ENCODE measurements at regions not wholly inside any gene's neighbourhood (a gene's known extent, or its start where the extent isn't known, plus 50 kb on each side); places are given as distances from the start of the nearest gene placed in this dataset.

DNA sequence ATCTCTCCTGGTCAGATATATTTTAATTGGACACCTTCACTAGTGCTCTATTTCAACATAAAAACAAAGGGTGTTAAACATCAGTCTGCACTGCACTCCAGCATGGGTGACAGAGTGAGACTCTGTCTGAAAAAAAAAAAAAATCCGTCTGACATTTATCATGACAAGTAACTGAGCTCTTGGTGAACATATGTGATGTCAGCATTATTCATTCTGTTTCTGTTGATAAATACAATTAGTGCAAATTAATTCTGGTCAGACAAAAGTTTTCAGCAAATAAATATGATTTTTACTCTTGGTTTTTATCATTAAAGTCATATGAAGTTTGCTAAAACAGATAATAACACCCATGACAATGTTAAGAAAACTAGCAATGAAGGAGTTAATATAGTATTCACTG is 692.8 kb upstream of the GRM3 start:
- TF ChIP-seq, protein P1, sequence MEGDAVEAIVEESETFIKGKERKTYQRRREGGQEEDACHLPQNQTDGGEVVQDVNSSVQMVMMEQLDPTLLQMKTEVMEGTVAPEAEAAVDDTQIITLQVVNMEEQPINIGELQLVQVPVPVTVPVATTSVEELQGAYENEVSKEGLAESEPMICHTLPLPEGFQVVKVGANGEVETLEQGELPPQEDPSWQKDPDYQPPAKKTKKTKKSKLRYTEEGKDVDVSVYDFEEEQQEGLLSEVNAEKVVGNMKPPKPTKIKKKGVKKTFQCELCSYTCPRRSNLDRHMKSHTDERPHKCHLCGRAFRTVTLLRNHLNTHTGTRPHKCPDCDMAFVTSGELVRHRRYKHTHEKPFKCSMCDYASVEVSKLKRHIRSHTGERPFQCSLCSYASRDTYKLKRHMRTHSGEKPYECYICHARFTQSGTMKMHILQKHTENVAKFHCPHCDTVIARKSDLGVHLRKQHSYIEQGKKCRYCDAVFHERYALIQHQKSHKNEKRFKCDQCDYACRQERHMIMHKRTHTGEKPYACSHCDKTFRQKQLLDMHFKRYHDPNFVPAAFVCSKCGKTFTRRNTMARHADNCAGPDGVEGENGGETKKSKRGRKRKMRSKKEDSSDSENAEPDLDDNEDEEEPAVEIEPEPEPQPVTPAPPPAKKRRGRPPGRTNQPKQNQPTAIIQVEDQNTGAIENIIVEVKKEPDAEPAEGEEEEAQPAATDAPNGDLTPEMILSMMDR (IDR thresholded peaks at IDR 0.05), result no peak
- TF ChIP-seq POLR2AphosphoS5 (IDR thresholded peaks at IDR 0.05) (no peak), POLR2A (IDR thresholded peaks at IDR 0.05) (no peak)
